Endothelial cell of umbilical vein (primary cell): ENCODE measurements at regions not wholly inside any gene's neighbourhood (a gene's known extent, or its start where the extent isn't known, plus 50 kb on each side); places are given as distances from the start of the nearest gene placed in this dataset.

Source experiments
- CTCF ChIP-seq, 2 donors: IDR thresholded peaks; 1 replicate in 1 of 2; 2 replicates in 1 of 2; pipeline ENCODE4 v1.5.1; 2011; ENCODE audit warnings: low read length in 2 of 2, mild to moderate bottlenecking in 2 of 2, moderate library complexity in 2 of 2, control low read depth in 1 of 2, inconsistent platforms in 1 of 2, low read depth in 1 of 2; ENCODE audit not compliant: insufficient read depth in 1 of 2; ENCODE audit errors: extremely low read depth in 1 of 2
- EZH2 ChIP-seq: IDR thresholded peaks from 2 replicates; pipeline ENCODE4 v1.6.1; 2012; ENCODE audit warnings: borderline replicate concordance, low read depth, mild to moderate bottlenecking, moderate library complexity, low read length, inconsistent platforms; ENCODE audit not compliant: severe bottlenecking
- FOS ChIP-seq: IDR thresholded peaks from 2 replicates; pipeline ENCODE4 v1.6.1; 2011; ENCODE audit warnings: mild to moderate bottlenecking, low read length, moderate library complexity, borderline replicate concordance; ENCODE audit not compliant: insufficient read depth
- GATA2 ChIP-seq: IDR thresholded peaks from 2 replicates; pipeline ENCODE4 v1.7.0; 2011; ENCODE audit warnings: low read depth, mild to moderate bottlenecking, moderate library complexity, mixed read lengths, low read length; ENCODE audit not compliant: insufficient read length, insufficient read depth
- MAX ChIP-seq: IDR thresholded peaks from 2 replicates; pipeline ENCODE4 v1.6.1; 2011; ENCODE audit not compliant: insufficient read depth, insufficient read length
- MYC ChIP-seq: IDR thresholded peaks from one replicate; pipeline ENCODE4 v1.6.1; 2011; ENCODE audit warnings: mild to moderate bottlenecking, low read depth, low read length
- POLR2A ChIP-seq: IDR thresholded peaks from 2 replicates; pipeline ENCODE4 v1.6.1; 2012; ENCODE audit warnings: low read depth, mild to moderate bottlenecking, control low read depth, low read length

GRCh38 chr4:135824759-135825296 lies 1623.2 kb upstream of the PABPC4L start:
- TF ChIP-seq CTCF (IDR thresholded peaks at IDR 0.05; ENCODE audit: extremely low read depth in 1 of 2, insufficient read depth in 1 of 2, low read depth in 1 of 2, low read length in 2 of 2) (no peak), FOS (no peak), EZH2 (no peak), POLR2A (no peak), GATA2 (no peak), MAX (no peak), MYC (no peak)
